HG03521 (cell line): ENCODE measurements at regions not wholly inside any gene's neighbourhood (a gene's known extent, or its start where the extent isn't known, plus 50 kb on each side); places are given as distances from the start of the nearest gene placed in this dataset.

ENCODE experiments used
- ATAC-seq: cut with Tn5 transposase; IDR thresholded peaks from one replicate; pipeline ENCODE4 v1.9.1; 2021; ENCODE audit warnings: mild to moderate bottlenecking, moderate library complexity; ENCODE audit not compliant: unreplicated experiment

DNA sequence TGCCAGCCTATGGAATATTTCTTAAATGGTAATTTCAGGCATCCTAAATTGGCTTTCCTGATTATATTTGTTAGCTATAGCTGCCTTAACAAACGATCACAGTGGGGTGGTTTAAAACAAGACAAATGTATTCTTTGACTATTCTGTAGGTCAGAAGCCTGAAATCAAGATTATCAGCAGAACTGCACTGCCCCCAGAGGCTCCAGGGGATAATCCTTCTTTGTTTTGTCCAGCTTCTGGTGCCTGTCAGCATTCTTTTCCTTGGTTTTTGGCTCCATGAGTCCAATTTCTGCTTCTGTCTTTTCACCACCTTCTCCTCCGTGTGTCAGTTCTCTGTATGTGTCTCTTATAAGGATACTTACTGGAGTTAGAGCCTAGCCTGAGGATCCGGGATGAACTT lies 1282.2 kb upstream of the USP15 start:
- ATAC-seq: no peak

DNA sequence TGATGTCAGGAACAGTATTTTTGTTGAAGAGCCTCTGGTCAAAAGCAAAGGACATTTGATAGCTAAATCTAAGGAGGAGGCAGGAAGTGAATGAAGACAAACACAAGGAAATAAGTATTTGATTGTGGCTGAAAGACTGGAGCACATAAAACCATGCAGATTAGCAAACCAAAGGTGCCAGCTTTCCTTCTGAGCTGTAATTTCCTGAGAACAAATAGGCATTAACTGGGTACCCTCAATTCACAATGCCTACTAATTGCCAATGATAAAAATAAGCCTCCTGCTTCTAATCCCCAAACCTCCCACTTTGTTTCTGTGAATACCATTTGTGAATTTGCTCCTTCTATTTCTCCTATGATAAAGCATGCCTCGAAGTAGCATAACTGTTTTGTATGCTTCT lies 1279.6 kb upstream of the USP15 start:
- ATAC-seq: no peak

DNA sequence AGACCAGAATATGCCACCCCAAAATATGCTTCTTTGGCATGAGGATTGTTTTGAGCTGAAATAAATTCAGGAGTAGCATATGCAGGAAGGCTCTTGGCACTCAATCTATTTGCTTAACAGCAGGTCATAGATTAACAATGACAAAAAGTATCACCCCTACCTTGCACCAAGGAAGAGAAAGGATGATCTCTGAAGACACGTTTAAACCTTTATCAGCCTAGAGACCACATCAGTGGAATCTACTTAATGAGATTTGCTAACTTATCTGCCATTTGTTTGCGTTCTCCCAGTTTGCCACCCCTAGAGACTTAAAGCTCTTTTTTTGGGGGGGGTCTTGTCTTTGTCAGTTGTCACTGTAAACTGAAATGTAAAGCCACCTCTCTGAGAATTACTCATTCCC lies 1278.7 kb upstream of the USP15 start:
- no peak for ATAC-seq

DNA sequence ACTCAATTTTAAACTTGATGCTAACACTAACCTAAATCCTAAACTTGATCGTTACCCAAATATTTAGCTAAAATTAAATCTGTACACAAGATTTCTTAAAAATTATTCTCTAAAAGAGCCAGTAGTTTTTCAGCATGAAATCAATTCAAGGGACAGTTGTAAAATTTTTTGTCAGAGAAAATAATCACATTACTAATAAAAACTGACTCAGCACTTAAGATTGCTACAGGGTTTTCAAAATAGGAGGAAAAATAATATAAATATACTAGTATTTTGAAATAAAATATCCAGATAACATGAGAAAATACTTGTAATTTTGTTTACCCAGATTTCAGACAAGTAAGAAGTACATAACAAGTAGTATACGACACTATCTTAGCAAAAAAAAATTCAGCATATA lies 1268.1 kb upstream of the USP15 start:
- ATAC-seq: no peak

DNA sequence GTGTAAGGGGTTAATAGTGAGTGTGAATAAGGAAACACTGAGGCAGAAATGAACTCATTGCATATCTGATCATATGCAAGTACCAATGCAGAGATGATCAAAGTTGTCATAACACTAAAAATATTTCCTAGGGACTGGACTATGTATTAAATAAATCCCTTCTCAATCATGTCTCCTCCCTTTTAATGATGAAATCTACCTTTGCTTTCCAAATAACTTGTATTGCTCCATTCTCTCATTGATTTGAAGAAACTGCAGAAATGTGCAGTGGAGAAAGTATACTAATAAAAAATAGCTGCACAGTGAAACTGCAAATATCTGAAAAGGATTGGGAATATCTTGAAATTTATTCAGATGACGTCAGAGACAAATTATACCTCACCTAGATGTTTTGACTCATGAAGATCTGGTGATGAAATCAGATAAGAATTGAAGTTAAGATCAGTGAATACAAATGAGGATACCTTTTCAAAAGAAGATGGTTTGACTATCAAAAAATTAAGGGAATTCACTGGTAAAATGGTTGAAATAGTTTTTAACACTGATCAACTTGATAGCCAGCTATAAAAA lies 1264.9 kb upstream of the USP15 start:
- ATAC-seq: no peak

DNA sequence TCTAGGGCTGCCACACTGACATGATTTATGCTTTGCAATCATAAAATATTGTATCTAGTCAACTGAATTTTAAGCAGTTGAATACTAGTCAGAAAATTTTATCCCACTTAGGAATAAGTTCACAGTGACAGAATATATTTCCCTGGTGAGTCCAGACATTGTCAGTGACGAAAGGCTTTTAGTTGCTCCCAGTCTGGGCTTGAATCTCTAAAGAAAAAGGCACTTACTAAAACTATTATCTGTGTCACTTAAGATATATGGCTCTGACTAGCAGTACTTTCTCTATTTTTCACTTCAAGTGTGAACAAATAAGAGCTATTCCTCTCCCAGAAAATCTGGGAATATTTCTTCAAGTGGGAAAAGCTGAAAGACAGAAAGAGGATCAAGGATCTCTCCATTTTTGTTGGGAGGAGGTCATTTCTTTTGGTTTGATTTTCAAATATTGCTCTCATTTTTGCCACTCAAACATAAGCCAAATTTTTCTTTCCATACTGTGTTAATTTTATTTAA lies 1262.3 kb upstream of the USP15 start:
- no peak for ATAC-seq

DNA sequence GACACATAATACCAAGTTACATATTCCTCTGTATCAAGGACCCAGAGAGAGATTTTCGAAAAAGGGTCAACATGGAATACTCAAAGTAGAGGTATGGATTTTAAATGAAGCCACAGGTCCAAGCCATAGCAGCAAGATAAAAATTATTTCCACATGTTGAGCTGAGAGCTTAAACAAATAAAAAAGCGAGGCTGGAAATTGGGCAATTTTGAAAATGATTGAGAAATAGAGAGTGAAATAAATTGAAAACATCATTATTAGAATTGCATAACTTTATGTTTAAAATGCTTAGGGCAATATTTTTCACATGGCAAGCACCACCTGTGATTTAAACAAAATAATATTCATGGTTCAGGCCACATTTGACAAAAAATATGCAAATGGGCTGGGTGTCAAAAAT lies 1251.0 kb upstream of the USP15 start:
- ATAC-seq: no peak

DNA sequence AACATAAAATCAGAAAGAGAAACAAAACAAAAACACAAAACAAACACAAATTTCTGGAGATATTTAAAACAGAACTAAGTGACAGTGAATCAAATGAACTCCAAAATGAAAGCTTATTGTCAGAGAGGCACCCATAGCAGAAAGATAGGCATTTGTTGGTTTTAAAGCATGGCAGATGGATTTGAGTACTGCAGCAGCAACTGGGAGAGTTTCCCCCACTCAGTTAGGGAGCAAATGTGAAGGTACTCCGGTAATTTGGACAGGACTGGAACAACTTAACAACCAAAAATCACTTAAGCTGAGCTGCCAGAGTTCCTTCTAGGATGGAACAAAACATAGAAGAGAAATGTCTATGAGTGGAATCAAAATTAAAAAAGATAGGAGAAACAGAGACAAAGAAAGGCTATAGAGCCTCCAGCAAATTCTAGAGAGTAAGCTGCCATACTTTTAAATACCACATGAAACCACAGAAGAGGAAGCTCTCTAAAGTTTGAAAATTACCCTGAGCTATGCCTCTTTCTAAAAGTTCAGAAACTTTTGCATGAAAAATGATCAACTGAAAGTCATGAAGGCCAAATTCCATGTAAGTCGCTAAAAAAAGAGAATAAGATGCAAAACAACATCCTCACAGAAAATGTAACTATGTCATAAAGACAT lies 1248.3 kb upstream of the USP15 start:
- no peak for ATAC-seq

DNA sequence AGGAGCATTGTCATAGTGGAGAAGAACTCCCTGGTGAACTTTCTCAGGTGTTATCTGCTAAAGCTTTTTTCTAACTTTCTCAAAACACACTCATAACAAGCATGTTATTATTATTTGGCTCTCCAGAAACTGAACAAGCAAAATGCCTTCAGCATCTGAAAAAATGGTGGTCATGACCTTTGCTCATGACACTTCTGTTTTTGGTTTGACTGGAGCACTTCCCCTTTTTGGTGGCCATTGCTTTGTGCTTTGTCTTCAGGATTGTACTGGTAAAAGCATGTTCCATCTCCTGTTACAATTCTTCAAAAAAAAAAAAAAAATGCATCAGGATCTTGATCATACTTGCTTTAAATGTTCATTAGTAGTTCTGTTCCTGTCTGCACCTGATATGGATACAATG lies 1241.6 kb upstream of the USP15 start:
- no peak for ATAC-seq

DNA sequence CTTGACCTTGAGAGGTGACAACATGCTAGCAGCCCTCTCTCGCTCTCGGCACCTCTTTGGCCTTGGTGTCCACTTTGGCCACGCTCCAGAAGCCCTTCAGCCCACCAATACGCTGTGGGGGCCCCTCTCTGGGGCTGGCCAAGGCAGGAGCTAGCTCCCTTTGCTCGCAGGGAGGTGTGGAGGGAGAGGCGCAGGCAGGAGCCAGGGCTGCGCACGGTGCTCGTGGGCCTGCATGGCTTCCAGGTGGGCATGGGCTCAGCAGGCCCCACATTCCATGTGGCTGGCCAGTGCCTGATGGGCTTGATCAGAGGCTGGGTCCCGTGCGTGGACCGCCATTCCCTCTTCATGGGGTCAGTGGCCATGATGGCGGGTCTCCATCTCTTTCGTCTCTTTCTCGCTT lies 1237.0 kb upstream of the USP15 start:
- no peak for ATAC-seq

DNA sequence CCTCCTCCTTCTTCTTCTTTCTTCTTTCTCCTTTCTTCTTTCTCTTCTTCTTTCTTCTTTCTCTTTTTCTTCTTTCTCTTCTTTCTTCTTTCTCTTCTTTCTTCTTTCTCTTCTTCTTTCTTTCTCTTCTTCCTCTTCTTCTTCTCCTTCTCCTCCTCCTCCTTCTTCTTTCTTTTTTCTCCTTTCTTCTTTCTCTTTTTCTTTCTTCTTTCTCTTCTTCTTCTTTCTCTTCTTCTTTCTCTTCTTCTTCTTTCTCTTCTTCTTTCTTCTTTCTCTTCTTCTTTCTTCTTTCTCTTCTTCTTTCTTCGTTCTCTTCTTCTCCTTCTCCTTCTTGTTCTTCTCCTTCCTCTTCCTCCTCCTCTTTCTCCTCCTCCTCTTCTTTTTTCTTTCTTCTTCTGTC lies 1230.7 kb upstream of the USP15 start:
- ATAC-seq: no peak

DNA sequence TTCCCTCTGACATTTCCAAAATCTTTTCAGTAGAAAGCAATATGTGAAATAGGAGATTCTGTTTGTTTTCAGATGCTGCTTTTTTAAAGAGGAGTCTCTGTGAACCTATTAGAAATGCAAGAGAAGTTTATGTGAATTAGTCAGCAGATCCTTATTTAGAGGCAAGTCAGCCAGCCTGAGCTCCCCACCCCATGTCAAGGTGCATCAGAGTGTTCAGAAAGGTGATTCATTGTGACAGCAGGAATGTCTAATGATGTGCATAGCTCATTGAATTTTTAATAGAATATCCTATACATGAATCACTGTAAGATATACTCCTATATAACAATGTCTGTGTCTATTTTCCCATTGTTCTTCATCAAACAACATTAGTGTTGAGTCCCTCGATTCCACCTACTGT lies 1222.4 kb upstream of the USP15 start:
- no peak for ATAC-seq

DNA sequence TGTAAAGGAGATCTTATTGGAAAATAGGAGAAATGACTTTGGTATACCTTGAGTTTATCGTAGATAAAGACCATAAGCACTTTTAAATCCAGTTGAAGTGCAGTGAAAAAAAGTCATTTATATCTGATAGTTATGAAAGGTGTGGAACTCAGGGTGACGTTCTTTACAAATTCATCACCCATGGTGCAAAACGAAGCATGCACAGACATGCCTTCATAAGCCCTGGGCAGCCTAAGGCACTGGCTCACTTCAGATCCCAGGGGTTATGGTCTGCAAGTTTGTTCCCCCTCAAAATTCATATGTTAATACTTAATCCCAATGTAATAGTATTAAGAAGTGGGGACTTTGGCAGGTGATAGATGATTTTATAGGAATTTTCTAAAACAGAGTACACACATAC lies 1216.4 kb upstream of the USP15 start:
- ATAC-seq: no peak

DNA sequence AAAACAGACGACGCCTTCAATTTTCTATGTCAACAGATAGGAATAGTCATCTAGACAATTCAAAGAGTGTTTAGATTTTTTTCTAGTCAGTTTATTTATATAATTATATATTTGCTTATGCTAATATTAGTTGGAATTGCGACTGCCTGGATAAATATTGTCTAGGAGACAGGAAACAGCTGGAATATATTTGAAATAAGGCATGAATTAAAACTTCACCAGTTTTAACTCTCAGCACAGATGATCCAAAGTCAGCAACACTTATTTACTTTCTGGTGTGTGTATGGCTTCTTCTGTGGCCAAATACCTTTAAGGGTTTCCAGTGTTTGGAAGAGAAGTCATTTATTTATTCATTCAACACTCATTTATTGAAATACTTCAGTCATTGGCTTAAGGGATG lies 1215.4 kb upstream of the USP15 start:
- ATAC-seq: no peak

DNA sequence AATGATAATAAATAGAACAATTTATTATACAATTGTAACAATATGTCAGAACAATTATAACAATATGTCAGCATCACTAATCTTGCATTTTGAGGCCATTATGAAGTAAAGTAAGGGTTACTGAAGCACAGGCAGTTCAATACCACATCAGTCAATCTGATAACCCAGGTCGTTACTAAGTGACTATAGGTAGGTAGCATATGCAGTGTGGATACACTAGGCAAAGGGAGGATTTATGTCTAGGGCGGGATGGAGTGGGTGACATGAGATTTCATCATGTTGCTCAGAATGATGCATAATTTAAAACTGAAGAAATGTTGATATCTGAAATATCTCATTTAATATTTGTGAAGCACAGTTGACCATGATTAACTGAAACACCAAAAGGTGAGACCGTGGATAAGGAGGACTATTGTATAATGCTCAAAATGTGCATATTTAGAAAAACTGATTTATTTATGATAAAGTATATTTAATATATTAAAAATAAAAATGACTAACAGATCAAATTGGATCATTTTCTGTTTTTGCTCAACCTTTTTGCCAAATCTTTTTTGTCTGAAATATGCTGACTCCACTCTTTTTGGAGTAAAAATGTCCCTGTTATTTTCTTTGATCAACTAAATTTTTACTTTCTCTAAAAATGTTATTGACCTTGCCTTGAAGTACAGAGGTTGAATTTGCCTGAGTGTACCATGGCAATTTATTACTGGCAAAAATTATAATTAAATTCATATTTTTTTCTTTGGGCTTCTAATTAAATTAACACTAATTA lies 1189.4 kb upstream of the USP15 start:
- no peak for ATAC-seq

DNA sequence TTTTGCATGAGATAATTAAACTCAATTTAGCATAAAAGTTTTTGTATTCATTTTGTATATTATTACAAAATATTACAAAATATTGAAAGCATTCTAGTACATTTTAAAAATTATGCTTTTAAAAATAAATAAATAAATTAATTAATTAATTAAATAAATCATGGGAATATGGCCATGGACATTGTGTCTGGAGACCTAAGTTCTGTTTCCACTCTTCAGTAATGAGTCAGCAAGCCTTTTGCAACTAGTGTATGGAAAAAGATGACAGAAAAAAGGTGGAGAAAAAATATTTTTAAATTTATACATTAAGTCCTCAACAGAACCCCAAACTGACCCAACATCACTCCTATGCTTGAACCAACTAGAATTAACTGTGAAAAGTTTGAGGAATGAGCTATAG lies 1187.5 kb upstream of the USP15 start:
- ATAC-seq: no peak

DNA sequence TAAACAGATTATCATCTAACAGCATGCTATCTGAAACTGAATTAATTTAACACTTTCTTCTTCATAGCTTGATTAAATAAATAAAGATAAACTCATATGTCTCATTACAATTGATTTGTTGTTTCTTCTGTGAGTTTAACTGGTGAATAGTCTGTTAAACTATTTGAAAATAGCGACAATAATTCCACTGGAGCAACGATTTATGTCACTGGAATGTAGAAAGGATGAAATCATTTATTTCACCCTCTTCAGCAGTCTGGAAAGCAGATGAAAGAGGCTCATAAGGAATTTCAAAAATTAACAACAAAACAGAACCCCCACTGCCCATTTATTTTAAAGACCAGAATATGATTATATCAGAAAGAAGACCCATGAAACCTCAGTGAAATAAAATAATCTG lies 1165.1 kb upstream of the USP15 start:
- ATAC-seq: no peak

DNA sequence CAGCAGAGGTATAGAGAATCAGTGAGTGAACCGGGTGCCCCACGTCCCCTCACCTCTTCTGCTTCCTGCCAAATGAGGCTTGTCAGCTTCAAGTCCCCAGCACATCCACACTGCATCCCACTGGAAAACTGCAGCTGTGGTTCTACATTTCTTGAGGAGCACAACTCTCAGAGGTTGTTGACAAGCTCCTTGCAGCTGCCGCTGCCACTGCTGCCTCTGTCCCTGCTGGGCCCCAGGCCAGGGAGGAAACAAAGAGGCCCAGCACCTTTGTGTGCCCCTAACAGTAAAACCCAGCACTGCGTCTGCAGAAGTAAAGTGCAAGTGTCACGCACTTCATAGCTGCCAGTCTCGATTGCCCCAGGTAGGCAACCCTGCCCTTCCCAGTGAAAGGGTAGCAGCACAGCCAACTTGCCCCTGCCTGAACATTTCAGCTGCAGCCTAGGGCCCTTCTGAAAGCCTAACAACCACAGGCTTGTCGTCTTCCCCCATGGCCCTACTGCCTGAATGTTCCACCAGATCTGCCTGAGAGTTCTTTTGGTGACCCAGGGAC lies 1162.1 kb upstream of the USP15 start:
- ATAC-seq: no peak

DNA sequence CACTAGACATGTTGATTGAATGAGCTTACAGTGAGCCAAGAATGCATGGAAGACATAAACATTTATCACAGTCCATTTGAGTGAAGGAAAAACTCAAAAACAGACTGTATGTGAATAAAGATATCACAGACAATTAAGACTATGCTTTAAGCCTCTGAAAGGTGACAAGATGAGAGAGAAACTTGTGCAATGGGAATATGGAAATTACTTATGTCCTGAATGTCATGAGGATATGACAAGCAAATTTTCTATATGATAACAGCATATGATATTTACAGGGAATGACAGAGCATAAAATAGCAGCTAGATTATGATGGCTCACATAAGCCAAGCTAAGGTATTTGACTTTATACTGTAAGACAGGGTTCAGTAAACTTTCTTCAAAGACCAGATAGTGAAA lies 1153.1 kb upstream of the USP15 start:
- no peak for ATAC-seq

DNA sequence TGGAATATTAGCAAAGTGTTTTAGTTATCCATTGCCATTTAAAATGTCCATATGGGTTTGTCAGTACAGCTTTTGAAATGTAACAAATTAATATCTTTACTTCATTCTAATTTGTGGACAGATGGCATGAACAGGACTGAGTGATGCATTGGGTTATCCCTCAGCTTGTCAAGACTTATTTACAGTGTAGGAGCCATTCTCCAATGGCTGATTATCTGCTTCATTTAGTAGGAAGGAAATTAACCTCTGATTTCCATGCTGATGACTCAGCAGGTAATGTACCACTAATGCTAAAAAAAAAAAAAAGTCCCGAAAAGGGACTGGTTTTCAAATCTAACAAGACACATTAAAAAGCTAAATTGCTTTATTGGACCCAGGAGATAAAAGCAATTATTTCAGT lies 1149.0 kb upstream of the USP15 start:
- no peak for ATAC-seq

DNA sequence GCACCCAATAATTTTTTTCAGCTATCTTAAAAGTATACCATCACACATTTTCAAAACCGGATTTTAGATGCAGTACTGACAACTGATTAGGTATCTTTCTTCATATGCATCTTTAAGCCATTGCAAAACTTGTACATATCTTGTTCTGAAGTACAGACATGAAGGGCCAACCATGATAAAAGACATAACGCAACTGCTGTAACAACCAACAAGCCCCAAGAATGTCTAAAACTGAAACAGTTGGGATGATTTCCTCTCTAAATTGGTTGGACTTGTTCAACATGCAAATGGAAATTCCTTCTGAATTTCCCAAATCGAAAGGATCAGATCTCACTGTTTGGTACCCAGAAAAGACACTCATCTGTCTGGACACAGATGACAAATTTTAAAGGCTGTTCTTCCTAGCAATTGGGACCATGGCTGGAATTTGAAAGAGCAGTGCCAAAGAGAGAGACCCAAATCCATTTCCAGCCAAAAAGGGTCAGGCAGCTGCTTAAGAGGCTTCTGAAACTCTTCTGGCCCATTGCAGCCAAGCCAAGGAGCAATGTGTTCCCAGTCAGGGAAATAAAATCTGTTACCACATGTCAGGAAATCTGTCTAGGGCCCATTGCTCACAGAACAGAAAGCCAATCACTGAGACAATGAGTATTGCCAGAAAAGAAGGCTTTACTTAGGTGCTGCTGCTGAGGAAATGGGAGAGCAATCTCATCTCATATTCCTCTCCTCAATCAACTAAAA lies 1122.4 kb upstream of the USP15 start:
- ATAC-seq: no peak
